HG02981 (cell line): ENCODE measurements at regions not wholly inside any gene's neighbourhood (a gene's known extent, or its start where the extent isn't known, plus 50 kb on each side); places are given as distances from the start of the nearest gene placed in this dataset.
"Not testable (repeated sequence)": the region's sequence is repeated elsewhere in the genome, so short reads cannot be mapped to it uniquely, and the experiment has no call there.

Source experiments
- ATAC-seq: cut with Tn5 transposase; IDR thresholded peaks from one replicate; pipeline ENCODE4 v1.9.1; 2021; ENCODE audit warnings: mild to moderate bottlenecking, moderate library complexity; ENCODE audit not compliant: unreplicated experiment

DNA sequence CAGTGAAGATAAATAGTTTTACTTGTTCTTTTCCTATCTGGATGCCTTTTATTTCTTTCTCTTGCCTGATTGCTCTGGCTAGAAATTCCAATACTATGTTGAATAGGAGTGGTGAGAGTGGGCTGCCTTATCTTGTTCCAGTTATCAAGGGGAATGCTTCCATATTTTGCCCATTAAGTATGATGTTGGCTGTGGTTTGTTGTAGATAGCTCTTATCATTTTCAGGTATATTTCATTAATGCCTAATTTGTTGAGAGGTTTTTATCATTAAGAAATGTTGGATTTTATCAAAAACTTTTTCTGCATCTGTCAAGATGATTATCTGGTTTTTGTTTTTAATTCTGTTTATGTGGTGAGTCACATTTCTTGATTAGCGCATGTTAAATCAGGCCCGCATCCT, 655.8 kb downstream of the NUP35 start:
- no peak for ATAC-seq

DNA sequence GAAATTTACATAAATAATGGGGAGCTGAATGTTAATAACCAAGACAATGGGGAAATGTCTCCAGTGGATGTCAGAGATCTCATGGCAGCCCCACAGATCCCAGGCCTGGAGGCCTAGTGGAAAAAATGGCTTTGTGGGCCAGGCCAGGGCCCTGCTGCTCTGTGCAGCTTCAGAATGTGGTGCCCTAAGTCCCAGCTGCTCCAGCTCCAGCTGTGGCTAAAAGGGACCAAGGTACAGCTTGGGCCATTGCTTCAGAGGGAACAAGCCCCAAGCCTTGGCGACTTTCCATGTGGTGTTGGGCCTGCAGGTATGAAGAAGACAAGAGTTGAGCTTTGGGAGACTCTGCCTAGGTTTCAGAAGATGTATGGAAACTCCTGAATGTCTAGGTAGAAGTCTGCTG, 658.2 kb downstream of the NUP35 start:
- no peak for ATAC-seq

DNA sequence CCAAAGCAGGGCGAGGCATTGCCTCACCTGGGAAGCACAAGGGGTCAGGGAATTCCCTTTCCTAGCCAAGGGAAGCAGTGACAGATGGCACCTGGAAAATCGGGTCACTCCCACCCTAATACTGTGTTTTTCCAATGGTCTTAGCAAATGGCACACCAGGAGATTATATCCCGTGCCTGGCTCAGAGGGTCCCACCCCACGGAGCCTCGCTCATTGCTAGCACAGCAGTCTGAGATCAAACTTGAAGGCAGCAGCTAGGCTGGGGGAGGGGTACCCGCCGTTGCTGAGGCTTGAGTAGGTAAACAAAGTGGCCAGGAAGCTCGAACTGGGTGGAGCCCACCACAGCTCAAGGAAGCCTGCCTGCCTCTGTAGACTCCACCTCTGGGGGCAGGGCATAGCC, 664.6 kb downstream of the NUP35 start:
- ATAC-seq, result not testable (repeated sequence)

DNA sequence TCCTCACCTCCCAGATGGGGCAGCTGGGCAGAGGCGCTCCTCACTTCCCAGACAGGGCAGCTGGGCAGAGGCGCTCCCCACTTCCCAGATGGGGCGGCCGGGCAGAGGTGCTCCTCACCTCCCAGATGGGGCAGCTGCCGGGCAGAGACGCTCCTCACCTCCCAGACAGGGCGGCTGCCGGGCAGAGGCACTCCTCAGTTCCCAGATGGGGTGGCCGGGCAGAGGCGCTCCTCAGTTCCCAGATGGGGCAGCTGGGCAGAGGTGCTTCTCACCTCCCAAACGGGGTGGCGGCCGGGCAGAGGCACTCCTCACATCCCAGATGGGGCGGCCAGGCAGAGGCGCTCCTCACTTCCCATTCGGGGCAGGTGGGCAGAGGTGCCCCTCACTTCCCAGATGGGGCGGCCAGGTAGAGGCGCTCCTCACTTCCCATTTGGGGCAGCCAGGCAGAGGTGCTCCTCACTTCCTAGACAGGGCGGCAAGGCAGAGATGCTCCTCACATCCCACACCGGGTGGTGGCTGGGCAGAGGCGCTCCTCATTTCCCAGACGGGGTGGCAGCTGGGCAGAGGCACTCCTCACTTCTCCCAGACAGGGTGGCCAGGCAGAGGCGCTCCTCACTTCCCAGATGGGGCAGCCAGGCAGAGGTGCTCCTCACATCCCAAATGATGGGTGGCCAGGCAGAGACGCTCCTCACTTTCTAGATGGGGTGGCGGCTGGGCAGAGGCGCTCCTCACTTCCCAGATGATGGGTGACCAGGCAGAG, 668.1 kb downstream of the NUP35 start:
- not testable (repeated sequence) for ATAC-seq

DNA sequence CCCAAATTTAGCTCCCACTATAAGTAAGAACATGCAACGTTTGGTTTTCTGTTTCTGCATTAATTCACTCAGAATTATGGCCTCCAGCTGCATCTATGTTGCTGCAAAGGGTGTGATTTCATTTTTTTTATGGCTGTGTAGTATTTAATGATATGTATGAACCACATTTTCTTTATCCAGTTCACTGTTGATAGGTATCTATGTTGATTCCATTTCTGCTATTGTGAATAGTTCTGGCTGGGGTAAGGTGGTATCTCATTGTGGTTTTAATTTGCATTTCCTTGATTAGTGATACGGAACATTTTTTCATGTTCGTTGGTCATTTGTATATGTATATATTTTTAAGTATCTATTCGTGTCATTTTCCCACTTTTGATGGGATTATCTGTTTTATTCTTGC, 674.3 kb downstream of the NUP35 start:
- ATAC-seq, result no peak

DNA sequence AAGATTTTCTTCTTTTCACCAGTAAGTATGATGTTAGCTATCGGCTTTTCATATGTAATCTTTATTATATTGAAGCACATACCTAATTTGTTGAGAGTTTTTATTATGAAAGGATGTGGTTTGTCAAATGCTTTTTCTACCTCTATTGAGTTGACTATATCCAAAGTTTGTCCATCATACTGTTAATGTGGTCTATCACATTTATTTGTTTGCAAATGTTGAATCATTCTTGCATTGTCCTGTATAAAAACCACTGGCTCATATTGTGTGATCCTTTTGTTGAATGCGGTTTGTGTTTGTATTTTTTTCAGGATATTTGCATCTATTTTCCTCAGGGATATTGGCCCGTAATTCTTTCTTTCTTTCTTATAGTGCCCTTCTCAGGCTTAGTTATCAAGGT, 675.5 kb downstream of the NUP35 start:
- no peak for ATAC-seq

DNA sequence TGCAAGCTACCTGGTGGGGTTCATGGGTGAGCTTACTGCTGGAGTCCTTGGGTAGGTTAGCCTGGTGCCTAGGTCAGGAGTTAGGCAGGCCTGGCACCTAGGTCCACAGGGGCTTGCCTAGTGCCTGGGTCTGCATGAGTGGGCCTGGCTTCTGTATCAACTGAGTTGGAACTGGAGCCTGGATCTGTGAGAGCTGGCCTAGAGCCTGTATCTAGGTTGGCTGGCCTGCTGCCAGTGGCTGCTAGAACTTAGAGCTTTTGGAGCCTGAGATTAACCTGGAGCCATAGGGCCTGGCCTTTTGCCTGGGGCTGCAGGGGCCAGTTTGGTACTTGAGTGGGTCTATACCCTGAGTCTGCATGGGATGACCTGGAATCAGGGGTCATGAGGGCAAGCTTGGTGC, 679.4 kb downstream of the NUP35 start:
- no peak for ATAC-seq

DNA sequence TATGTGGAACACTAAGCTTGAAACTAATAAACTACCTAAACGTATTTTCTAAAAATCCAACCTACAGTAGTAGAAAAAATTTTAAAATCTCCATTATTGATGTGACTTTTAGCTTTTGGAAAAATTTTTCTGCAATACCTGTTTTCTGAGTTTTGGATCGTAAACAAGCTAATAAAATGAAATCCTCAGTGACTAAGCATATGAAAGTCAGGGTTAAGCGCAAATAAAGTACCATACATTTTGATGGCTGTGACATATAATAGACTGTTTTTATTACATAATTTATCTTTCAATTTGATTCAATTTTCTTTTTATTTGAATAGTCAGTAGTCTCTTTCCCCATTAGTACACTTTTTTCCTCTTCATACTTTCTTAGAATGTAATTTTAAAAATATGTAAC, 683.6 kb downstream of the NUP35 start:
- no peak for ATAC-seq

DNA sequence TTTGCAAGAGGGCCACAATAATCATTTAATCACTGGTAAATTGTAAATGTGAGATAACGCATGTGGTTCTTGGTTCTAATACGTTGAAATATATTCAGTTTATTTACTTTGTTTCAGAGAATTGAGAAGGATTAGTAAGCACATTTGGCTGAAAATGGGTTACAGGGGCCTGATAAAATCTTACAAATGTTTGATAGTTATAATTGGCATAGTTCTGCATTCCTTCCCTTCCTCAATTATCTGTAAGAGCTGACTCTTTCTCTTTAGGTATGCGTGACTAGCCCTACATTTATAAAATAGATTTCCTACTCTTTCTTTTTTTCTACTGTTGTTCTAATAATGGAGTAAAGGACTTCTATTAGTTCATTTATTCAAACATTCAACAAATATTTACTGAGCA, 685.2 kb downstream of the NUP35 start:
- ATAC-seq, result no peak

DNA sequence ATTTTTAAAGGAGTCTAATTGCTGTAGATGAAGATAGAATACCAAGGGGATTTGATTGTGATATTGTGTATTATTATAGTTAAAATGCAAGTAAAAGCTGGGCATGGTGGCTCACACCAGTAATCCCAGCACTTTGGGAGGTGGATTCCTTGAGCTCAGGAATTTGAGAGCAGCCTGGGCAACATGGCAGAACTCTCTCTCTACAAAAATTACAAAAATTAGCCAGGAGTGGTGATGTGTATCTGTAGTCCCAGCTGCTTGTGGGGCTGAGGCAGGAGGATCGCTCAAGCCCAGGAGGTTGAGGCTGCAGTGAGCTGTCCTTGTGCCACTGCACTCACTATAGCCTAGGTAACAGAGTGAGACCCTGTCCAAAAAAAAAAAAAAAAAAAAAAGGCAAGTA, 687.0 kb downstream of the NUP35 start:
- ATAC-seq, result no peak

DNA sequence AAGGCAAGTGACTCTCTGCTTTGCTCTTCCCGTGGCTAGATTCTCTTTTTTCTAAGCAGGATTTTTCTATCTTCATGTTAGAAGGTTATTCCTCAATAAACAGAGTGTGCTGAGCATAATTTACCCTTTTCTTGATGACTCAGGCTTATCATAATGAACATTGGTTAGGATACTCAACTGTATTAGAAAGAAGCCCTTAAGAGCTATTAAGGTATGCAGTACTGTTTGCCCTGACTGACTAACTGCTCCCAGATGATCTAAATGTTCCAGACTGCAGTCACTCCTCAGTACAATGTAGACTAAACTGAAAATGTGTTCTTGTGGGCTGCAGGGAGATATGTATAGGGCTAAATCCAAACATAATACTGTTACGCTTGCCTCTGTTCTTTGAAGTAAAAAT, 687.8 kb downstream of the NUP35 start:
- ATAC-seq, result no peak

DNA sequence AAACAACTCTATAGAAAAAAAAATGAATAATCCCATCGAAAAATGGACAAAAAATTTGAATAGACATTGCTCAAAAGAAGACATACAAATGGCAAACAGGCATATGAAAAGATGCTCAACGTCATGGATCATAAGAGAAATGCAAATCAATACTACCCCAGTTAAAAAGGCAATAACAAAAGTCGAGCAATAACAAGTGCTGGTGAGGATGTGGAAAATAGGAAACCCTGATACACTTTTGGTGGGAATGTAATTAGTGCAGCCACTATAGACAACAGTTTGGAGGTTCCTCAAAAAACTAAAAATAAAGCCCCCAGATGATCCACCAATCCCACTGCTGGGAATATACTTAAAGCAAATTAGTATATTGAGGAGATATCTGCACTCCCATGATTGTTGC, 701.5 kb downstream of the NUP35 start:
- ATAC-seq, result no peak

DNA sequence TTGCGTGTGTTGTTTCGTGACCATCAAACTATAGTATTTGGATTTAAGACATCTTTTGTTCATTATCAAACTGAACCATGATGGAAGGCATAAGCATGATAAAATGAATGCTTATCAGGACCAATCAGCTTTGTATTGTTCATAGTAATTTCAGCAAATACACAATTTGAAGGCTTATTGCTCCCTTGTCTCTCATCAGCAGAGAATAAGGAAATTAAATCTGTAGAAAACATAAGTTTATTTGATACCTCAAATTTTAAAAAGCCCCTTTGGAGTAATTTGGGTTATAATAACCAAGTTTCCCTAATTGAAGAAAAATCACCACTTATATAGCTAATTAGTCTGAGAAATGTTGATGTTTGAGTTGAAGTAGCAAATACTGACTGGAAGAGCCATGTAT, 705.7 kb downstream of the NUP35 start:
- no peak for ATAC-seq

DNA sequence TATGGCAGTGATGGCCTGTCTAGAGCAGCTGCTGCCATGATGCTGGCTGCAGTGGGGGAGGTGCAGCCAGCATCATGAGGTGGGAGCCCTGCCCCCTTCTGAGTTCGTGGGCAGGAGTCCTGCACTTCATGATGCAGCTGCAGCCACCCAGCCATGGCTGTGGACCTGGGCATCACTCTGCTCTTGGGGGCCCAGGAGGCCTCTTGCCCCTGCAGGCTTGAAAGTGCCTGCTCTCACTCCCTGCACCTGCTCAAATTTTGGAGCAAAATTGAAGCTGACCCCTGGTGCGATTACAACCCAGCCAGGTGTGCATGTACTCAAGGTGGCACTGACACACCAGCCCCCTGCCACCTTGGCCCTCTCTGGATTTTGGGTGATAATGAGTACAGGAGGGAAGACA, 712.9 kb downstream of the NUP35 start:
- no peak for ATAC-seq

DNA sequence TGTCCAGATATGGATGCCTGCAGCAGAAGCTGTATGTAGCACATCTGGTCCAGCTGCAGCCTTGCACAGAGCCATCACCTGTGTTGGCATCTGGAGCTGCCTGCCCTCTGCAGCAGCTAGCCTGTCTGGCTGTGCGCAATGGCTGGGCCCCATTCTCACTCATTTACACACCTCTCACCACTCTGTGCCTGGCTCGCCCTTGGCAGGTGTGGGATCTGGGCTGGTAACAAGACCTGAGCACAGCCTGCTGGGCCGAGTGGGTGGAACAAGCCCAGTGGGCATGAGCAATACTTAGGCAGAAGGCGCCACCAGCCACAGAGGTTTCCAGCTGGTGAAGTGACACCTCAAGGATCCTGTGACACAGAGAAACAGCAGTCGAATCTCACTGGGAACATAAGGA, 714.1 kb downstream of the NUP35 start:
- ATAC-seq, result no peak

DNA sequence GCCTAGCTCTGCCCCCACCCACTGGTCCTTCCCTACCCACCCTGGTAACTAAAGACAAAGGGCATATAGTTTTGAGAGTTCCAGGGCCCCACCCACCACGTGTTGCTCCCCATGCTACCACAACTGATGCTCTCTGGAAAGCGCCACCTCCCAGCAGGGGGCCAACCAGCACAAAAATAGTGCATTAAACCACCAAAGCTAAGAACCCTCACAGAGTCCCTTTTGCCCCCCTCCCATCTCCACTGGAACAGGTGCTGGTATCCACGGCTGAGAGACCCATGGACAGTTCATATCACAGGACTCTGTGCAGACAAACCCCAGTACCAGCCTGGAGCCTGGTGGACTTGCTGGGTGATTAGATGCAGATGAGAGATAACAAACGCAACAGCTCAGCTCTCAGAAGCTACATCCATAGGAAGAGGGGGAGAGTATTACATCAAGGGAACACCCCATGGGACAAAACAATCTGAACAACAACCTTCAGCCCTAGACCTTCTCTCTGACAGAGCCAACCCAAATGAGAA, 715.9 kb downstream of the NUP35 start:
- no peak for ATAC-seq

DNA sequence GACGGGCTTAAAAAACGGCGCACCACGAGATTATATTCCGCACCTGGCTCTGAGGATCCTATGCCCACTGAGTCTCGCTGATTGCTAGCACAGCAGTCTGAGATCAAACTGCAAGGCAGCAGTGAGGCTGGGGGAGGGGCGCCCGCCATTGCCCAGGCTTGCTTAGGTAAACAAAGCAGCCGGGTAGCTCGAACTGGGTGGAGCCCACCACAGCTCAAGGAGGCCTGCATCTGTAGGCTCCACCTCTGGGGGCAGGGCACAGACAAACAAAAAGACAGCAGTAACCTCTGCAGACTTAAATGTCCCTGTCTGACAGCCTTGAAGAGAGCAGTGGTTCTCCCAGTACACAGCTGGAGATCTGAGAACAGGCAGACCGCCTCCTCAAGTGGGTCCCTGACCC, 725.6 kb downstream of the NUP35 start:
- not testable (repeated sequence) for ATAC-seq

DNA sequence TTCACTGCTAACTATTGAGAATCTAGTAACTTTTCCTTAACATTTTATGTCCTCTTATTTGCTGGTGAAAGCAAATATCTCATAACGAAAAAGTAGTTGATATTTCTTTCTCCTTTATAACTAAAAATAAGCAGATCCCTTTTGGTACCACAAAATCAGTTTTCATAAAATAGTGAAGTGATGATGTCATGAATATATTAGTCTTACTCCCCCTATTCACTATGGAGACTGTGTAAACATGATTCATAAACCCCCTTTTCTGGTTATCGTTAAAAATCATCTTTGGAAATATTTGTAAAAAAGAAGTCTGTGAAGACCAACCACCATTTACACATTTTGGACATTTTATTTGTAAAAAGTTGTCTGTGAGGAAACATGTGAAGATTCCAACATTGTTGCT, 734.9 kb downstream of the NUP35 start:
- ATAC-seq, result no peak

DNA sequence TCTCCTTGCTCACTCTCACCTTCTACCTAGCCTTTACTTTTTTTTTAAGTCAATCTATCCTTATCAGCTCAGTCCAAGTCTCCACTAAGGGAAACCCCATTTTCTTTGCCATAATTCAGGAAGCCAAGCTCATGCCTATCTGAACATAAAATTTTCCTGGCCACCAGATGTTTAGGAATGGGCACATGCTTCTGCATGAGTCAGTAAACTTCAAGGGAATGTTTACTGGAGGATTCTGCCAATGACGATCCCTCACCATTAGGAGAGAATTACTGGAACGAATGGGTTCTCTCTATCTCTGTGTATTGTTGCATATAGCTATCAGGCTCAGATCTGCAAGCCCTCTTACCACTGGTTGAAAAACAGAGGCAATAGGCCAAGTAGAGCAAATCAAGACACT, 731.7 kb upstream of the ZNF804A start:
- ATAC-seq, result no peak

DNA sequence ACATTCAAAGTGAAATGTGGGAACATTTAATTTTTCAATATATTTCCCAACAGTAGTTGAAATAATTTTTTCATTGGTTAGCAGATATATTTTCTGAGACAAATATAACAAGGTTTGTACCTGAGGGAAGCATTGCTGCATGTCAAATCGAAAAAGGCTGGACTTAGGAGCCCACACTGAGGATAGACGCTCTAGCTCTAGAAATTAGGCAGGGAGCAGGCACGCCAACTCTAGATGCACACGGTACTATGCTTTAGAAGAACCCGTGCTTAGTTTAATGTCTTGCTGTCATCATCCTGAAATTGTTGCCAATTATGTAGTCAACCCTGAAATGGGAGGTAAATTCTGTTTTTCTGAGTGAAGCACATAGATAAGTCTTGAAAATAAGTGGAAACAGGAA, 731.1 kb upstream of the ZNF804A start:
- ATAC-seq, result no peak

DNA sequence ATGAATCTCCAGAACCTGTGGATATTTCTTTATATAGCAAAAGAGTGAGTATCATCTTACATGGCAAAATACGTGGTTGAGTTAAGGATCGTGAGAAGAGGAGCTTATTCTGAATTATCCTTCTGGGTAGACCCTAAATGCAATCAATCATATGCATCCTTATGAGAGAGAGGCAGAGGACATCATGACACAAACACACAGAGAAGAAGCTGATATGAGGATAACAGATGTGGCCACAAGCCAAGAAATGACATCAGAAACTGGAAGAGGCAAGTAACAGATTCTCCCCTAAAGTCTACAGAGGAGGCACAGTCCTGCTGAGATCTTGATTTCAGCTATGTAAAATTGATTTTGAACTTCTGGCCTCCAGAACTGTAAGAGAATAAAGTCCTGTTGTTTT, 730.2 kb upstream of the ZNF804A start:
- no peak for ATAC-seq

DNA sequence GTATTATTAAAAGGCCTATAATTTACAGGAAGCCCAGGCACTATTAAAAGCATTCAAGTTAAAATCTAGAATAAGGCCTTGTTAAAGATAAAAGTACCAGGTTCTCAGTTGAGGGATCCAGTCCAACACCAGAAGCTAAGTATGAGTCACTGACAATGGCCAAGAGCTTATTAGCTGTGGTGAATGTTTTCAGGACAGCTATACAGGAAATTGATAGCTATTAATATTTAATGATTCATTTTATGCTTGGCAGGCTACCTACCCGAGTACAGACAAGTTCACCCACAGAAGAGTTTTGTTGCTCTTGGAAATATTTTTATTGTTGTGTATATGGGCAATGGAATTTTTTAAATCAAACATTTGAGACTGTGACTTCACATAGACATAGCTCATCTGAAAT, 729.6 kb upstream of the ZNF804A start:
- peak; percentile 59 for ATAC-seq

DNA sequence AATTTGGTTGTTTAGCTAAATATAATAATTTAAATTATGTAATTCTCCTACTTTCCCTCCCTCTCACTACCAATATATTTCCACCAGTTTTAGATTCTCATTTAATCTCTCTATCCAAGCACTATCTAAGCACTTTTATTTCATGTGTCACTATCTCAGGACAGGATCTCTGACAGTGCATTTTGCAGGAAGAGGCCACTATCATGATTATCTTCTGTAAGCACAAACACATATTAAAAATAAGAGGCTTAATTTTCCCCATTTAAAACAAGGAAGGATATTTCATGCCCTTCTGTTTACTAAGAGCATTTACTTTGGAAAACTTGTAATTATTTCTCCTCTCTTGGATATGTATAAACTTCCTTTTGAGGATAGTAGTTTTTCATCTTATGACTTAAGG, 726.2 kb upstream of the ZNF804A start:
- ATAC-seq, result no peak
